NT2/D1 (cell line): ENCODE measurements at regions not wholly inside any gene's neighbourhood (a gene's known extent, or its start where the extent isn't known, plus 50 kb on each side); places are given as distances from the start of the nearest gene placed in this dataset.

Source experiments
- SUZ12 ChIP-seq: IDR thresholded peaks from 2 replicates; pipeline ENCODE4 v1.6.1; 2011; ENCODE audit not compliant: insufficient read length, insufficient read depth; ENCODE audit errors: extremely low read depth
- YY1 ChIP-seq: IDR thresholded peaks from 2 replicates; pipeline ENCODE4 v1.6.1; 2011; ENCODE audit not compliant: insufficient read length, insufficient read depth
- ZNF274 ChIP-seq: IDR thresholded peaks from 2 replicates; pipeline ENCODE4 v1.6.1; 2011; ENCODE audit warnings: mild to moderate bottlenecking, low read depth, low read length

GRCh38 chr18:51480407-51481261, 283.2 kb upstream of the MEX3C start:
- TF ChIP-seq SUZ12 (no peak), YY1 (no peak), ZNF274 (no peak)
